Activated naive CD8-positive, alpha-beta T cell treated with anti-CD3 and anti-CD28 coated beads, Interleukin-2, amount 10 ng/mL, durations not matched to agents 7 days and 5 days (primary cell): ENCODE measurements at regions not wholly inside any gene's neighbourhood (a gene's known extent, or its start where the extent isn't known, plus 50 kb on each side); places are given as distances from the start of the nearest gene placed in this dataset.
A peak's percentile ranks its signal among the peaks of the same experiment; 100 is the strongest.

Source experiments
- ATAC-seq: fragments of 150-1000 bp; cut with Tn5 transposase; one replicate; pipeline ENCODE4 v1.10.0; 2021; ENCODE audit warnings: low read depth, moderate library complexity
- POLR2A ChIA-PET: fragments of 350-600 bp; sonication (Branson Sonifier 250); formaldehyde crosslinking; loops from one replicate; lab custom pipeline; 2021; ENCODE audit warnings: antibody characterized with exemption; lab: Charles Lee
- DNase-seq: peaks from one replicate; pipeline ENCODE4 v3.0.0; 2021
- H3K27ac Mint-ChIP-seq: one replicate; pipeline ENCODE4 v1.8.0; 2022; ENCODE audit warnings: mild to moderate bottlenecking, mixed read lengths
- H3K27me3 Mint-ChIP-seq: one replicate; pipeline ENCODE4 v1.8.0; 2022; ENCODE audit warnings: mild to moderate bottlenecking, moderate library complexity, mixed read lengths
- H3K36me3 Mint-ChIP-seq: one replicate; pipeline ENCODE4 v1.8.0; 2021; ENCODE audit warnings: mild to moderate bottlenecking, mixed read lengths
- H3K4me1 Mint-ChIP-seq: one replicate; pipeline ENCODE4 v1.8.0; 2021; ENCODE audit warnings: mixed read lengths
- H3K4me3 Mint-ChIP-seq: one replicate; pipeline ENCODE4 v1.8.0; 2022; ENCODE audit warnings: mild to moderate bottlenecking, moderate library complexity, mixed read lengths
- H3K9me3 Mint-ChIP-seq: one replicate; pipeline ENCODE4 v1.8.0; 2021; ENCODE audit warnings: mixed read lengths

GRCh38 chr1:212219679-212220463 lies 65.3 kb upstream of the PPP2R5A start:
- ATAC-seq (no peak), DNase-seq (no peak)
- Mint-ChIP-seq H3K27me3 (peaks cover 4% of the 10 kb centered on the region), H3K9me3 (no peaks in the 10 kb centered on the region), H3K27ac (no peak overlapping the region), H3K4me3 (no peak overlapping the region), H3K36me3 (peaks cover 1% of the 10 kb centered on the region), H3K4me1 (peaks cover 17% of the 10 kb centered on the region)
- POLR2A ChIA-PET: no interaction called here

GRCh38 chr1:212221801-212222200 lies 63.4 kb upstream of the PPP2R5A start:
- POLR2A ChIA-PET: no interaction called here
- Mint-ChIP-seq H3K27me3 (peaks cover 1% of the 10 kb centered on the region), H3K27ac (no peak overlapping the region), H3K36me3 (peaks cover 1% of the 10 kb centered on the region), H3K9me3 (no peaks in the 10 kb centered on the region), H3K4me1 (peaks cover 27% of the 10 kb centered on the region), H3K4me3 (no peak overlapping the region)
- DNase-seq (no peak), ATAC-seq (no peak)

GRCh38 chr1:212224102-212224501 lies 61.1 kb upstream of the PPP2R5A start:
- Mint-ChIP-seq H3K36me3 (no peaks in the 10 kb centered on the region), H3K4me3 (no peak overlapping the region), H3K9me3 (no peaks in the 10 kb centered on the region), H3K27me3 (no peaks in the 10 kb centered on the region), H3K4me1 (peaks cover 26% of the 10 kb centered on the region), H3K27ac (peak overlapping the region; percentile 56)
- POLR2A ChIA-PET: no interaction called here
- ATAC-seq (no peak), DNase-seq (no peak)

- no peaks in the 10 kb centered on the region for H3K27me3 Mint-ChIP-seq
- peaks cover 2% of the 10 kb centered on the region for H3K36me3 Mint-ChIP-seq
- H3K27ac Mint-ChIP-seq: peak overlapping the region; percentile 92
- peaks cover 24% of the 10 kb centered on the region for H3K4me1 Mint-ChIP-seq
- POLR2A ChIA-PET: interaction anchor here (1.1 to 2.4 kb wide), 4 partner anchors 30 to 383 kb away, joined by 3 to 9 read pairs (median 4); partner anchors contain the start of genes ATF3 and PPP2R5A
- ATAC-seq (peak; percentile 75), DNase-seq (no peak)
- peak overlapping the region; percentile 76 for H3K4me3 Mint-ChIP-seq
- H3K9me3 Mint-ChIP-seq: peaks cover 3% of the 10 kb centered on the region
Observed at GRCh38 chr1:212225416-212225815, 59.8 kb upstream of the PPP2R5A start.

GRCh38 chr1:212225871-212226302 lies 59.3 kb upstream of the PPP2R5A start:
- H3K27ac Mint-ChIP-seq: peak overlapping the region; percentile 92
- H3K9me3 Mint-ChIP-seq: peaks cover 4% of the 10 kb centered on the region
- no peaks in the 10 kb centered on the region for H3K27me3 Mint-ChIP-seq
- peak overlapping the region; percentile 76 for H3K4me3 Mint-ChIP-seq
- peaks cover 2% of the 10 kb centered on the region for H3K36me3 Mint-ChIP-seq
- POLR2A ChIA-PET: interaction anchor here (1.1 to 2.4 kb wide), 4 partner anchors 30 to 383 kb away, joined by 3 to 9 read pairs (median 4); partner anchors contain the start of genes ATF3 and PPP2R5A
- DNase-seq: no peak
- ATAC-seq: no peak
- H3K4me1 Mint-ChIP-seq: peaks cover 24% of the 10 kb centered on the region

- peaks cover 2% of the 10 kb centered on the region for H3K36me3 Mint-ChIP-seq
- ATAC-seq: no peak
- DNase-seq: no peak
- POLR2A ChIA-PET: interaction anchor here (1.1 to 2.4 kb wide), 3 partner anchors 58 to 382 kb away, joined by 3 to 9 read pairs (median 4); partner anchors contain the start of genes ATF3 and PPP2R5A
- H3K27ac Mint-ChIP-seq: peak overlapping the region; percentile 33
- peak overlapping the region; percentile 31 for H3K4me3 Mint-ChIP-seq
- peaks cover 4% of the 10 kb centered on the region for H3K9me3 Mint-ChIP-seq
- peaks cover 24% of the 10 kb centered on the region for H3K4me1 Mint-ChIP-seq
- H3K27me3 Mint-ChIP-seq: no peaks in the 10 kb centered on the region
Observed at GRCh38 chr1:212226467-212226866, 58.7 kb upstream of the PPP2R5A start.

GRCh38 chr1:212228076-212228475 lies 57.1 kb upstream of the PPP2R5A start:
- Mint-ChIP-seq H3K27me3 (no peaks in the 10 kb centered on the region), H3K9me3 (peaks cover 6% of the 10 kb centered on the region), H3K4me1 (peaks cover 34% of the 10 kb centered on the region), H3K36me3 (peaks cover 2% of the 10 kb centered on the region), H3K27ac (no peak overlapping the region), H3K4me3 (no peak overlapping the region)
- POLR2A ChIA-PET: interaction anchor here (0.6 kb wide), 1 partner anchor 27 kb away, joined by 3 read pairs; no protein-coding TSS in a partner anchor
- DNase-seq (no peak), ATAC-seq (no peak)

GRCh38 chr1:212228591-212229119 lies 56.6 kb upstream of the PPP2R5A start:
- no peak overlapping the region for H3K27ac Mint-ChIP-seq
- POLR2A ChIA-PET: interaction anchor here (0.6 kb wide), 1 partner anchor 27 kb away, joined by 3 read pairs; no protein-coding TSS in a partner anchor

GRCh38 chr1:212229654-212230053 lies 55.6 kb upstream of the PPP2R5A start:
- H3K36me3 Mint-ChIP-seq: peaks cover 2% of the 10 kb centered on the region
- ATAC-seq (no peak), DNase-seq (no peak)
- peaks cover 6% of the 10 kb centered on the region for H3K9me3 Mint-ChIP-seq
- POLR2A ChIA-PET: interaction anchor here (0.7 kb wide), 1 partner anchor 532 kb away, joined by 5 read pairs; no protein-coding TSS in a partner anchor
- peaks cover 37% of the 10 kb centered on the region for H3K4me1 Mint-ChIP-seq
- no peak overlapping the region for H3K4me3 Mint-ChIP-seq
- no peak overlapping the region for H3K27ac Mint-ChIP-seq
- no peaks in the 10 kb centered on the region for H3K27me3 Mint-ChIP-seq

More at GRCh38 chr1:212228591-212229119, 56.6 kb upstream of the PPP2R5A start:
- Mint-ChIP-seq H3K4me1 (peaks cover 36% of the 10 kb centered on the region), H3K36me3 (peaks cover 2% of the 10 kb centered on the region), H3K9me3 (peaks cover 6% of the 10 kb centered on the region), H3K4me3 (no peak overlapping the region), H3K27me3 (no peaks in the 10 kb centered on the region)
- DNase-seq (no peak), ATAC-seq (no peak)

- peaks cover 36% of the 10 kb centered on the region for H3K4me1 Mint-ChIP-seq
- no peak for ATAC-seq
- no peak overlapping the region for H3K4me3 Mint-ChIP-seq
- POLR2A ChIA-PET: interaction anchor here (0.6 to 0.9 kb wide), 2 partner anchors 13 to 146 kb away, joined by 3 read pairs; no protein-coding TSS in a partner anchor
- H3K9me3 Mint-ChIP-seq: peaks cover 6% of the 10 kb centered on the region
- H3K36me3 Mint-ChIP-seq: peaks cover 2% of the 10 kb centered on the region
- no peak for DNase-seq
- no peak overlapping the region for H3K27ac Mint-ChIP-seq
- H3K27me3 Mint-ChIP-seq: no peaks in the 10 kb centered on the region
Observed at GRCh38 chr1:212230329-212230728, 54.9 kb upstream of the PPP2R5A start.

GRCh38 chr1:212231372-212231771 lies 53.8 kb upstream of the PPP2R5A start:
- H3K27me3 Mint-ChIP-seq: no peaks in the 10 kb centered on the region
- no peak overlapping the region for H3K4me3 Mint-ChIP-seq
- POLR2A ChIA-PET: interaction anchor here (1.2 kb wide), 1 partner anchor 56 kb away, joined by 3 read pairs; no protein-coding TSS in a partner anchor
- peaks cover 30% of the 10 kb centered on the region for H3K4me1 Mint-ChIP-seq
- H3K9me3 Mint-ChIP-seq: peaks cover 6% of the 10 kb centered on the region
- DNase-seq (no peak), ATAC-seq (no peak)
- peaks cover 2% of the 10 kb centered on the region for H3K36me3 Mint-ChIP-seq
- H3K27ac Mint-ChIP-seq: no peak overlapping the region

- Mint-ChIP-seq H3K36me3 (peaks cover 2% of the 10 kb centered on the region), H3K27ac (no peak overlapping the region), H3K27me3 (no peaks in the 10 kb centered on the region), H3K9me3 (peaks cover 6% of the 10 kb centered on the region), H3K4me3 (no peak overlapping the region), H3K4me1 (peaks cover 28% of the 10 kb centered on the region)
- no peak for DNase-seq
- POLR2A ChIA-PET: interaction anchor here (1.2 kb wide), 1 partner anchor 56 kb away, joined by 3 read pairs; no protein-coding TSS in a partner anchor
- no peak for ATAC-seq
Observed at GRCh38 chr1:212232090-212232489, 53.1 kb upstream of the PPP2R5A start.

- Mint-ChIP-seq H3K27ac (no peak overlapping the region), H3K27me3 (no peaks in the 10 kb centered on the region), H3K36me3 (peaks cover 2% of the 10 kb centered on the region), H3K4me1 (peaks cover 26% of the 10 kb centered on the region), H3K9me3 (peaks cover 6% of the 10 kb centered on the region), H3K4me3 (no peak overlapping the region)
- DNase-seq (no peak), ATAC-seq (no peak)
- POLR2A ChIA-PET: no interaction called here
Observed at GRCh38 chr1:212233321-212233720, 51.9 kb upstream of the PPP2R5A start.
